Keratinocyte (primary cell): ENCODE measurements at regions not wholly inside any gene's neighbourhood (a gene's known extent, or its start where the extent isn't known, plus 50 kb on each side); places are given as distances from the start of the nearest gene placed in this dataset.

ENCODE experiments used
- CTCF ChIP-seq, 3 experiments: IDR thresholded peaks in 1 of 3; conservative IDR thresholded peaks in 1 of 3; optimal IDR thresholded peaks in 1 of 3; 2 replicates in 2 of 3; 3 replicates in 1 of 3; pipeline versions ENCODE3 to v1.5.1; 2011; ENCODE audit warnings: low read length in 3 of 3, mild to moderate bottlenecking in 3 of 3, moderate library complexity in 2 of 3, control low read depth in 1 of 3, inconsistent platforms in 1 of 3; ENCODE audit not compliant: insufficient read depth in 2 of 3; ENCODE audit errors: extremely low read depth in 1 of 3
- EZH2 ChIP-seq: IDR thresholded peaks from one replicate; pipeline ENCODE4 v1.6.1; 2012; ENCODE audit warnings: inconsistent platforms, mild to moderate bottlenecking, low read length, moderate library complexity

- TF ChIP-seq CTCF (optimal IDR thresholded peaks at IDR 0.05 in 1 of 3, IDR thresholded peaks at IDR 0.05 in 1 of 3, conservative IDR thresholded peaks at IDR 0.05 in 1 of 3; ENCODE audit: extremely low read depth in 1 of 3, insufficient read depth in 2 of 3, low read length in 3 of 3) (no peak), EZH2 (no peak)
Measured at GRCh38 chr14:106635569-106635968, 1109.2 kb downstream of the TMEM121 start.
